IPS-20b (cell line): ENCODE measurements at regions not wholly inside any gene's neighbourhood (a gene's known extent, or its start where the extent isn't known, plus 50 kb on each side); places are given as distances from the start of the nearest gene placed in this dataset.

ENCODE experiments used
- H3K27ac ChIP-seq: one replicate; pipeline ENCODE4 v1.5.1; 2013; ENCODE audit warnings: low read length
- H3K27me3 ChIP-seq: 2 replicates; pipeline ENCODE4 v1.6.1; 2013; ENCODE audit warnings: mild to moderate bottlenecking, low read length, inconsistent platforms; ENCODE audit not compliant: insufficient read depth
- H3K36me3 ChIP-seq: 2 replicates; pipeline ENCODE4 v1.6.1; 2013; ENCODE audit warnings: low read depth, mild to moderate bottlenecking, inconsistent platforms, low read length, moderate library complexity; ENCODE audit not compliant: insufficient read depth
- H3K4me1 ChIP-seq: 2 replicates; pipeline ENCODE4 v1.6.1; 2013; ENCODE audit warnings: mild to moderate bottlenecking, control low read depth, inconsistent platforms, low read length, moderate library complexity; ENCODE audit not compliant: insufficient read depth
- H3K4me3 ChIP-seq: 2 replicates; pipeline ENCODE4 v1.5.1; 2013; ENCODE audit warnings: mild to moderate bottlenecking, low read length, inconsistent platforms
- H3K9ac ChIP-seq: 2 replicates; pipeline ENCODE4 v1.6.1; 2013; ENCODE audit warnings: low read depth, mild to moderate bottlenecking, inconsistent platforms, low read length, moderate library complexity
- H3K9me3 ChIP-seq: 2 replicates; pipeline ENCODE4 v1.6.1; 2013; ENCODE audit warnings: mild to moderate bottlenecking, low read depth, low read length, inconsistent platforms; ENCODE audit not compliant: insufficient read depth

DNA sequence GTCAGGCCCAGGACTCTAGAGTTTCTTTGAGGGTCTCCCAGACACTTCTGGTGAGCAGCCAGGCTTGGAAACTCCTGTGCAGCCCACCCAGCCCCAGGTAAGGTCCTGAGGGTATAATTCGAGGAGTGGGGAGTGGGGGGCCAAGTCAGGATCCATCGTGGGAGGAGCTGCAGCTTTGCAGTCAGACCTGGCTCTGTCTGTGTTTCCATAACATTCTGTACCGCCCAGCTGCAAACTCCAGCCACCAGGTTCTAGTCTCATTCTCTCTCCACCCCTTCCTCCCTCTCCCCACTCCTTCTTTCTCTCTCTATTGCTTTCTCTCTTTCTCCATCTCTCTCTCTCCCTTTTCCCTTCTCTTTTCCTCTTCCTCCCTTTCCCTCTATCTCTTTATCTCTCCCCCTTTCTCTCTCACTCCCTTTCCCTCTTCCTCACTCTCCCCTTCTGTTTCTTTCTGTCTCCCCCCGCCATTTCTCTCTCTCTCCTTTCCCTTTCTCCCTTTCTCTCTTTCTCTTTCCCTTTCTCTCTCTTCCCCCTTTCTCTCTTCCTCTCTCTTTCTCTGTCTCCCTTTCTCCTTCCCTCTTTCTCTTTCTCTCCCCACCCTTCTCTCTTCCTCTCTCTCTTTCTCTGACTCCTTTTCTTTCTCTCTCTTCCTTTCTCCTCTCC lies 127.2 kb downstream of the MN1 start:
- Histone ChIP-seq H3K9ac (no peak overlapping the region), H3K4me1 (peaks cover 23% of the 10 kb centered on the region), H3K36me3 (peaks cover 22% of the 10 kb centered on the region; the same call in 1 of the 2 replicates), H3K4me3 (no peak overlapping the region), H3K27me3 (no peaks in the 10 kb centered on the region), H3K27ac (no peak overlapping the region), H3K9me3 (no peaks in the 10 kb centered on the region)

DNA sequence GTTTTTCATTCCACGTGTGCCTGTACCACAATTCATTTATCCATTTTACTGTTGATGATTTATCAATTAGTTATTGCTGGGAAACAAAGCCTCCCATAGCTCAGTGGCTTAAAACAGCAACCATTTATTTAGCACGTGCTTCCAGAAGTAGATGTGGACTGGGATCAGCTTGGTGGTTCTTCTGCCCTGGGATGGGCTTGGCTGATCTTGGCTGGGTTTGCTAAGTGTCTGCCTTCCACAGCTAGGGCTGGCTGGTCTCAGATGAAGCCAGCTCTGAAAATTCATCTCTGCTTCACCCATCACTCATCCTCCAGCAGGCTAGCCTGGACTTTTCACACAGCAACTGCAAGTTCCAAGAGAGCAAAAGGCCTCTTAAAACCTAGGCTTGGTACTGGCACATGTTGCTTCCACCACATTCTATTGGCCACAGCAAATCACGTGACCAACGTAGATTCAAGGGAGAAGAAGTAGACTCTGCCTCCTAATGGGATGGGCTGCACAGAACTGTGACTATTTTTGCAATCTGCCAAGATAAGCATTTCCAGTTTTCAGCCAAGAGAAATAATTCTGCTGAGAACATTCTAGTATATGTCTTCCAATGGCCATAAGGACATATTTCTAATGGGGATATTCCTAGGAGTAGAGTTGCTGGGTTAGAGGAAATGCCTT lies 124.9 kb downstream of the MN1 start:
- Histone ChIP-seq H3K4me1 (peaks cover 14% of the 10 kb centered on the region), H3K27ac (no peak overlapping the region), H3K36me3 (peaks cover 22% of the 10 kb centered on the region; the same call in 1 of the 2 replicates), H3K27me3 (no peaks in the 10 kb centered on the region), H3K9ac (no peak overlapping the region), H3K4me3 (no peak overlapping the region), H3K9me3 (no peaks in the 10 kb centered on the region)

DNA sequence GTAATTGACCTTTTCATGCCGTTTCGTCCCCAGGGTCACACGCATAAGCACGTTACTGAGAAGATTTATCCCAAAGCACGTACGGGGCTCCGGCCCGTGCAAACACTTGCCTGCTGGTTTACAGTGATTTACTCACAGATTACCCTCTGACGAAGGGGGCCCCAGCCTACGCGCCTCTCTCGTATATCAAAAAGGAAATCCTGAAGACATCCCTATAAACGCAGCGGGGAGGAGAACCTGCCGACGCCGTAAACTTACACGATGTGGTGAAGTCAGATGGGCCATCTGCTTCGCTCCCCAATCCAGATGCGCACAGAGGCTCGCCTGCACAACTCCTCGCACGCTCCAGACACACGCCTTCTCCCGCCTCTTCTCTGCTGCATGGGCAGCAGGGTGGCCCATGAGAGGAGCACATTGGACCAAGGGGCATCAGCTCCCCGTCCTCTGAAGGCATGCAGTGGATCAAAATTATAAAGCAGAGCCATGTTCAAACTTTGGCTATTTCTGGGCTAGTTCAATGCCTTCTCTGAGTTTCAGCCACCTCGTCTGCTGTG lies 123.6 kb downstream of the MN1 start:
- no peak overlapping the region for H3K27ac ChIP-seq
- no peak overlapping the region for H3K4me3 ChIP-seq
- H3K27me3 ChIP-seq = no peaks in the 10 kb centered on the region
- H3K4me1 ChIP-seq = peaks cover 17% of the 10 kb centered on the region
- no peaks in the 10 kb centered on the region for H3K9me3 ChIP-seq
- H3K9ac ChIP-seq = no peak overlapping the region
- H3K36me3 ChIP-seq = peaks cover 22% of the 10 kb centered on the region; the same call in 1 of the 2 replicates

DNA sequence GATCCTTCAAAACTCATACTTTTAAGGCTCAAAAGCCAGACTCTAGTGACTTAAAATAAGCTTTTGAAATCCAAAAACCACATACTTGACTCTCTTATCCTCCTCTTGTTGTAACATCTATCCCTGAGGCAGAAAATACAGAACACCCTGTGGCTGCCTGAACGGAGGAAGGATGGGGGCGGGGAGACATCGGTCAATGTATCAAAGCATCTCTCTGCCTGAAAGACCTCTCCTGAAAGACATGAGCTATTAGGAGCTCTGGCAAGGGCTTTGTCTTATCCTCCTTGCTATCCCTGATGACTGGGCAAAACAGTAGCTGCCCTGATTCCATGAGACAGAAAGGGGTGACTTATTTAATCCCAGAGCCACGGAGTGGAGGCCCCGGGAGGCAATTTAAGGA lies 122.4 kb downstream of the MN1 start:
- H3K27me3 ChIP-seq = no peaks in the 10 kb centered on the region
- peaks cover 22% of the 10 kb centered on the region; the same call in 1 of the 2 replicates for H3K36me3 ChIP-seq
- no peak overlapping the region for H3K27ac ChIP-seq
- H3K9ac ChIP-seq = no peak overlapping the region
- no peaks in the 10 kb centered on the region for H3K9me3 ChIP-seq
- H3K4me3 ChIP-seq = no peak overlapping the region
- H3K4me1 ChIP-seq = peaks cover 20% of the 10 kb centered on the region

DNA sequence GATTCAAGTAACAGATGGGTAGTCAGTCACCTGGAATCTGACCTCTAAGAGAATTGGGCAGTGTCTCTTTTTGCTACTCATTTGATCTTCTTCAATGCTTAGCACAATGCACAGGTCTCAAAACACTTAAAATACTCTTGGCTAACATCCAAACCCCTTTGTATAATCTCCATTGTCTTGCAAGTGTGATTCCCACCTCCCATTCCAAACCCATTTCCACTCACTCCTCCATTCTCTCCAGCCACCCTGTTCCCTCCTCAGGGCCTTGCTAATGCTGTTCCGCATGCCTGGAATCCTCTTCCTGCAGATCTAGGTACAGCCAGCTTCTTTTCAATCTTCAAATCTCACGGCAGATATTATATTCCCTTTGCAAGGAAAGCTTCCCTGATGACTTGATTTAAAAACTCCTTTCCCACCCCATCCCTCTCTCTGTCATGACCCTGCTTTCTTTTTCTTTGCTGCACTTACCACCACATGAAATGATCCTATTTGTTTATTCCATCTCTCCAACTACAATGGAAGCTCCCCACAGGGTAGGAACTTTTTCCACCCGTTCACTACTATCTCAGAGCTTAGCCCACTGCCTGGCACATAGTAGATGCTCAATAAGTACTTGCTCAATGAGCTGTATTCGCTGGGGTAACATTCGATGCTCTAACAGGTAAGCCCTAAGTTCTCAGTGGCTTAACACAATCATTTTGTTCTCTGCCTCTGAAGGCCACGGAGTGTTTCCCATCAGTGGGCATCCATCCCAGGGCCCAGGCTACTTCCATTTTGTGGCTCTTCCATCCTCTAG lies 121.7 kb downstream of the MN1 start:
- H3K27me3 ChIP-seq = no peaks in the 10 kb centered on the region
- no peak overlapping the region for H3K4me3 ChIP-seq
- peaks cover 20% of the 10 kb centered on the region for H3K4me1 ChIP-seq
- H3K9me3 ChIP-seq = no peaks in the 10 kb centered on the region
- H3K36me3 ChIP-seq = peaks cover 21% of the 10 kb centered on the region; the same call in 1 of the 2 replicates
- no peak overlapping the region for H3K9ac ChIP-seq
- no peak overlapping the region for H3K27ac ChIP-seq

DNA sequence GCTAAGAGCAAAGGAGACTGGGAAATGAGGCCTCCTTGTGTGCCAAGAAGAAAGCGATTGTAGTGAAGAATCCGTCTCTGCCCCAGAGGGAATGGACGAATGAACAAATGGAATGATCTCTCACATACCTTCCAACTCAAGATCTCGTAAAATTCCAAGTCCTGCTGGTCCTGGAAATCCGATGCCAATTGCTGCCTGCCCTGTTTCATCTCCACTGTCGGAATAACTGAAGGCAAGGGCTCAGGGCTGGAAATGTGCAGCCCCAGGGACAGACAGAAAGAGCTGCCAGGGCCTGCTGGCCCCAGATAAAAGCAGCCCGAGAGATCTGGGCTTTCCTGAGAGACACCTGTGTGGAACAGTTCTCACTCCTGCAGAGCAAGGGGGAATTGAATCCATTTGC lies 120.9 kb downstream of the MN1 start:
- no peaks in the 10 kb centered on the region for H3K9me3 ChIP-seq
- no peak overlapping the region for H3K27ac ChIP-seq
- no peak overlapping the region for H3K9ac ChIP-seq
- peaks cover 20% of the 10 kb centered on the region for H3K4me1 ChIP-seq
- H3K36me3 ChIP-seq = peaks cover 14% of the 10 kb centered on the region; the same call in 1 of the 2 replicates
- H3K4me3 ChIP-seq = no peak overlapping the region
- H3K27me3 ChIP-seq = no peaks in the 10 kb centered on the region

DNA sequence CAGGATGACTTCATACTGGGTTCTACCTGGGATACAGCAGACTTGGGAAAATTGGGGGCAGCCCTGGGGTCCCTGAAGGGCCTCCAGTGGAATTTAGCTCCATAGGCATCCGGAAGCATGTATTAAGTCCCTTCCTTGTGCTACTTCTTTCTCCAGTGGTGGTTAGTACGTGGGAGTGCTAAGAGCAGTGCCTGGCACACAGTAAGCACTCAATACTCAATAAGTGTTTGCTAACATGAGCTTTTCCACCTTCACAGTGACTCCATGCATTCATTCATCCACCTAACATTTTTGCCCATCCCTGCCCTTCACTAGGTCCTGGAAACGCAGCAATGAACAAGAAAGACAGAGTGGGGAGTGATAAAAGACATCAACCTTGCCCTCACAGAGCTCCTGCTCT lies 120.5 kb downstream of the MN1 start:
- H3K4me3 ChIP-seq = no peak overlapping the region
- peaks cover 13% of the 10 kb centered on the region for H3K36me3 ChIP-seq
- H3K27me3 ChIP-seq = no peaks in the 10 kb centered on the region
- H3K9ac ChIP-seq = no peak overlapping the region
- H3K9me3 ChIP-seq = no peaks in the 10 kb centered on the region
- peaks cover 20% of the 10 kb centered on the region for H3K4me1 ChIP-seq
- no peak overlapping the region for H3K27ac ChIP-seq

DNA sequence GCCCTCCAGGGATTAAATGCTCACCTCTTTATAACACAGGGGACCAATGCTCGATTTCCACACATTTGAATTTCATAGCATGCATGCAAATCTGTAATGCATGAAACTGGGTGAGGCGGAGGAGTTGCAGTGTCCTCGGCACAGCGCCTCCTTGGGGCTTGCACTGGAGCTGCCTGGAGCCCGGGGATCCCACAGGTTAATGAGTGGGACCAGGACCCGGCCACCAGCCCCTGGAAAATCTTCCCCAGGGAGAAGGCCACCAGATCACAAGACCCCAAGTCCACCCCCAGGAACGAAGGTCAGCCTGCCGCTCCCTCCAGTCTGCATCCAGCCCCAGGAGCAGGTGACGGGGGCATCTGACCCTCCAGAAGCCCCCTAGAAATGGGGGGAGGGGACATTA lies 119.1 kb downstream of the MN1 start:
- Histone ChIP-seq H3K9ac (no peak overlapping the region), H3K9me3 (no peaks in the 10 kb centered on the region), H3K4me3 (no peak overlapping the region), H3K27me3 (no peaks in the 10 kb centered on the region), H3K4me1 (peaks cover 20% of the 10 kb centered on the region), H3K36me3 (peaks cover 12% of the 10 kb centered on the region), H3K27ac (no peak overlapping the region)

DNA sequence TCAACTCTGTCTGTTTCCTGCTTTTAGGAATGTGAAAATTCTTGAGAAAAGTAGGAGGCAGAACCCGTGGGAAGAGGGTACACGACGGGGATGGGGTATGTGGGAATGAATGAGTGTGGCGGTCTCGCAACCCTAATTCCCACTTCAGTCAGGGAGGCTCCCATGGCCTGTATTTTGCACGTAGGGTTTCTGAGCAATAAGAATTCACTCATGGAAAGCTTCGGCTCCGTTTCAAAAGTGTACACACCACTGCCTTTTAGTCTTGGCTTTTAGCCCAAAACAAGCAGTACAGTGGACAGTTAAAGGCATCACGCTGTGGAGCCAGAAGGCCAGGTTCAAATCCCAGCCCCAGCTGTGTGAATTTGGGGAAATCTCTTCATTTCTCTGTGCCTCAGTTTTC lies 116.7 kb downstream of the MN1 start:
- no peaks in the 10 kb centered on the region for H3K9me3 ChIP-seq
- peaks cover 25% of the 10 kb centered on the region for H3K36me3 ChIP-seq
- H3K9ac ChIP-seq = no peak overlapping the region
- H3K4me3 ChIP-seq = no peak overlapping the region
- H3K27me3 ChIP-seq = no peaks in the 10 kb centered on the region
- H3K4me1 ChIP-seq = peaks cover 9% of the 10 kb centered on the region
- no peak overlapping the region for H3K27ac ChIP-seq

DNA sequence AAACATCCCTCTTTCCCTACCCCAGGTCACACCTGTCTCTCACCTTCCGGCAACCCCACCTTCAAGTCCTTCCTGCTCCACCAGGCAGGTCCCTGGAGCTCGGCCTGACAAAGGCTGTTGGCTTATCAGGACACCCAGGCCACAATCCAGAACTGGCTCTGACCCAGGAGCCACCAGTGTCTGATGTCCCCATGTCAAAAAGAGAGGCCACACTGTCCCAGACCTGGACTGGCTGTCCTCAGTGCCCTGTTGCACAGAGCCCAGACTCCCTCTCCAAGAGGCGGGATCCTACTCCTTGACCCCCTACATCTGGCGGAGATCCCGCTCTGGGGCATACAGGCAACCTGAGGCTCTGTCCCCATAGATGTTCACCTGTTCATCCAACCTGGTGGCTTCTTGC lies 116.0 kb downstream of the MN1 start:
- no peak overlapping the region for H3K27ac ChIP-seq
- H3K9ac ChIP-seq = no peak overlapping the region
- H3K4me3 ChIP-seq = no peak overlapping the region
- H3K4me1 ChIP-seq = peaks cover 6% of the 10 kb centered on the region
- H3K9me3 ChIP-seq = no peaks in the 10 kb centered on the region
- H3K27me3 ChIP-seq = no peaks in the 10 kb centered on the region
- peaks cover 26% of the 10 kb centered on the region for H3K36me3 ChIP-seq

DNA sequence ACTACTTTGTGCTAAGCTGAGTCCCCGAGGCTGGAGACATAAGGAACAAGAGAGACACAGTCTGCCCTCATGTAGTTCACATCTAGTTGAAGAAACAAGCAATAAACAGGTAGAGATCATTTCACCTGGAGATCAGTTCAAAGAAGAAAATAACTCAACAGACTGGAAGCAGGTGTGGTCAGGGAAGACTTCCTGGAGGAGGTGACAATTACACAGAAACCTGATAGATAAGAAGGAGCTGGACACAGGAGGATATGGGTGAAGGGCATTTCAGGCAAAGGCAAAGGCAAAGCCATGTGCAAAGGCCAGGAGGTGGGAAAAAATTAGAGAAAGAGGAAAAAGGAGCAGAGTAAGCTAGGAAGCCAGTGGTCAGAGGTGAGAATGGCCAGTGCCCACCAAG lies 115.6 kb downstream of the MN1 start:
- no peak overlapping the region for H3K4me3 ChIP-seq
- H3K36me3 ChIP-seq = peaks cover 26% of the 10 kb centered on the region
- no peak overlapping the region for H3K27ac ChIP-seq
- H3K9ac ChIP-seq = no peak overlapping the region
- no peaks in the 10 kb centered on the region for H3K9me3 ChIP-seq
- no peaks in the 10 kb centered on the region for H3K27me3 ChIP-seq
- H3K4me1 ChIP-seq = peaks cover 6% of the 10 kb centered on the region; the same call in 1 of the 2 replicates
